Keratinocyte (primary cell): ENCODE measurements at regions not wholly inside any gene's neighbourhood (a gene's known extent, or its start where the extent isn't known, plus 50 kb on each side); places are given as distances from the start of the nearest gene placed in this dataset.

Source experiments
- DNase-seq: peaks from one replicate; pipeline ENCODE4 v3.0.0-alpha.2; 2011; ENCODE audit warnings: low read depth, missing footprints, low spot score
- FAIRE-seq: peaks from 2 replicates; lab custom pipeline; 2011; peaks lifted over from hg19 to GRCh38; lab: Jason Lieb, UNC
- H2AFZ ChIP-seq: 2 replicates; pipeline ENCODE4 v1.6.0; 2012; ENCODE audit warnings: low read length, control low read depth, inconsistent platforms; ENCODE audit not compliant: control insufficient read depth
- H3K27ac ChIP-seq: 2 replicates; pipeline ENCODE4 v1.5.1; 2011; ENCODE audit warnings: low read length; ENCODE audit not compliant: control insufficient read depth, insufficient read depth
- H3K27me3 ChIP-seq: 3 replicates; pipeline ENCODE4 v1.6.0; 2011; ENCODE audit warnings: low read length; ENCODE audit not compliant: control insufficient read depth, insufficient read depth; ENCODE audit errors: extremely low read depth
- H3K36me3 ChIP-seq, 2 experiments: 2 replicates in 1 of 2; 3 replicates in 1 of 2; pipeline ENCODE4 v1.5.1; 2011; ENCODE audit warnings: low read length in 2 of 2, mild to moderate bottlenecking in 1 of 2; ENCODE audit not compliant: control insufficient read depth in 2 of 2, insufficient read depth in 2 of 2; ENCODE audit errors: extremely low read depth in 1 of 2
- H3K4me1 ChIP-seq: 3 replicates; pipeline ENCODE4 v1.5.1; 2011; ENCODE audit warnings: low read length; ENCODE audit not compliant: control insufficient read depth, insufficient read depth; ENCODE audit errors: extremely low read depth
- H3K4me2 ChIP-seq: 3 replicates; pipeline ENCODE4 v1.6.0; 2011; ENCODE audit warnings: low read depth, low read length; ENCODE audit not compliant: control insufficient read depth, insufficient read depth; ENCODE audit errors: extremely low read depth
- H3K4me3 ChIP-seq, 3 experiments: fragments of 200-600 bp in 1 of 3; sonication (generic) in 1 of 3; 2 replicates in 2 of 3; 3 replicates in 1 of 3; pipeline ENCODE4 v1.5.1; 2011 to 2016; ENCODE audit warnings: low read length in 3 of 3, mild to moderate bottlenecking in 3 of 3, control low read depth in 2 of 3, inconsistent platforms in 1 of 3, low read depth in 1 of 3, mixed read lengths in 1 of 3, mixed run types in 1 of 3, moderate library complexity in 1 of 3; ENCODE audit not compliant: control insufficient read depth in 2 of 3, insufficient read depth in 2 of 3; ENCODE audit errors: extremely low read depth in 1 of 3
- H3K79me2 ChIP-seq: 2 replicates; pipeline ENCODE4 v1.6.0; 2012; ENCODE audit warnings: low read length; ENCODE audit not compliant: control insufficient read depth, insufficient read depth
- H3K9ac ChIP-seq: 3 replicates; pipeline ENCODE4 v1.6.0; 2011; ENCODE audit warnings: low read length; ENCODE audit not compliant: control insufficient read depth, insufficient read depth; ENCODE audit errors: extremely low read depth
- H3K9me1 ChIP-seq: 3 replicates; pipeline ENCODE4 v1.6.0; 2011; ENCODE audit warnings: low read length; ENCODE audit not compliant: control insufficient read depth, insufficient read depth; ENCODE audit errors: extremely low read depth
- H3K9me3 ChIP-seq: 2 replicates; pipeline ENCODE4 v1.5.1; 2012; ENCODE audit warnings: low read depth, low read length; ENCODE audit not compliant: control insufficient read depth
- H4K20me1 ChIP-seq: 3 replicates; pipeline ENCODE4 v1.6.0; 2011; ENCODE audit warnings: low read length; ENCODE audit not compliant: control insufficient read depth, insufficient read depth; ENCODE audit errors: extremely low read depth
- EZH2 ChIP-seq: IDR thresholded peaks from one replicate; pipeline ENCODE4 v1.6.1; 2012; ENCODE audit warnings: inconsistent platforms, mild to moderate bottlenecking, low read length, moderate library complexity
- dilution Hi-C: fragments of 300-500 bp; cut with MboI; formaldehyde crosslinking; loops from one replicate; pipeline ENCODE4 v1.7.0; 2020; ENCODE audit warnings: low sequenced_read_pairs; ENCODE audit not compliant: extremely low pct_ligation_motif_present
- TF ChIP-seq, protein P1 (sequence below), 3 experiments: IDR thresholded peaks in 1 of 3; conservative IDR thresholded peaks in 1 of 3; optimal IDR thresholded peaks in 1 of 3; 2 replicates in 2 of 3; 3 replicates in 1 of 3; pipeline versions ENCODE3 to v1.5.1; 2011; ENCODE audit warnings: low read length in 3 of 3, mild to moderate bottlenecking in 3 of 3, moderate library complexity in 2 of 3, control low read depth in 1 of 3, inconsistent platforms in 1 of 3; ENCODE audit not compliant: insufficient read depth in 2 of 3; ENCODE audit errors: extremely low read depth in 1 of 3

DNA sequence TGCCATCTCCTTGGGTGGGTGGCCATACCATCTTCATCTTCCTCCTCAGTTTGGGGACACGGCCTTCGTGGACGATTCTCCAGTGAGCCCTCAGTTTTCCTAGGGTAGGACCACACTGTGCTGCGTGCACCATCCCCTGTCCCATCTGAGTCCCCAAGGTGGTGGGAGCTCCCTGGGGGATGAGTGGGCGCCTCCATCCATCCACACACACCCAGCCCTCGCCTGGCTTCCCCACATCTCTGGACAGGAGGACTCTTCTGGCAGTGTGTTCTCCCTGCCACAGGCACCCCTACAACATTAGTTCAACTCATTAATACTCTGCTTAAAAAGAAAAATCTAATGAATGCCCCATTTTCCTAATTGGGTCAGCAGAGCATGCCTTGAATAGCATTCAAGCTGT lies 408.5 kb downstream of the SHANK2 start:
- dilution Hi-C loops, result no loop called here
- no peak for FAIRE-seq
- no peak overlapping the region for H3K4me2 ChIP-seq

DNA sequence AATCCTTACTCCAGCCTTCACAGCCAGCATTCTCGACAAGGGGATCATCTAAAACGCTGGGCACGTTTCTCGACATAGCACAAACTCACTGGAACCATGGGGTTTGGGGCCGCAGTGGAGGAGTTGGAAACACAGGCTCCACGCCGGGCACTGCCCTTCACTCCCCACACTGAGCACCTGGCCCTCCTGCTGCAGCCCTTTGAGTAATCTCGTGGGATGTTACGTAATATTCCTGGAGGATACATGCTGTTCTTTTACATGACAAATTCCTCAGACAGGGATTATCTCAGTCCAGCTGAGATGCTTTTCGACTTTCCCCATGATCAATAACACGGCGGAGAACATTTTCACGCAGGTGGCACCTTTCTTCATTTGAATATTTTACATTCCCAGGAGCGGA lies 408.0 kb downstream of the SHANK2 start:
- Histone ChIP-seq H3K27me3 (no peaks in the 10 kb centered on the region), H3K9me3 (peaks cover 17% of the 10 kb centered on the region), H2AFZ (no peak overlapping the region), H3K4me3 (no peak overlapping the region), H3K36me3 (no peaks in the 10 kb centered on the region), H3K27ac (no peak overlapping the region), H3K79me2 (no peaks in the 10 kb centered on the region), H3K4me2 (no peak overlapping the region), H3K4me1 (no peaks in the 10 kb centered on the region), H3K9me1 (no peaks in the 10 kb centered on the region), H4K20me1 (no peaks in the 10 kb centered on the region), H3K9ac (no peak overlapping the region)
- DNase-seq, result no peak
- dilution Hi-C loops, result no loop called here
- FAIRE-seq, result no peak
- TF ChIP-seq EZH2, result no peak
- TF ChIP-seq, protein P1, sequence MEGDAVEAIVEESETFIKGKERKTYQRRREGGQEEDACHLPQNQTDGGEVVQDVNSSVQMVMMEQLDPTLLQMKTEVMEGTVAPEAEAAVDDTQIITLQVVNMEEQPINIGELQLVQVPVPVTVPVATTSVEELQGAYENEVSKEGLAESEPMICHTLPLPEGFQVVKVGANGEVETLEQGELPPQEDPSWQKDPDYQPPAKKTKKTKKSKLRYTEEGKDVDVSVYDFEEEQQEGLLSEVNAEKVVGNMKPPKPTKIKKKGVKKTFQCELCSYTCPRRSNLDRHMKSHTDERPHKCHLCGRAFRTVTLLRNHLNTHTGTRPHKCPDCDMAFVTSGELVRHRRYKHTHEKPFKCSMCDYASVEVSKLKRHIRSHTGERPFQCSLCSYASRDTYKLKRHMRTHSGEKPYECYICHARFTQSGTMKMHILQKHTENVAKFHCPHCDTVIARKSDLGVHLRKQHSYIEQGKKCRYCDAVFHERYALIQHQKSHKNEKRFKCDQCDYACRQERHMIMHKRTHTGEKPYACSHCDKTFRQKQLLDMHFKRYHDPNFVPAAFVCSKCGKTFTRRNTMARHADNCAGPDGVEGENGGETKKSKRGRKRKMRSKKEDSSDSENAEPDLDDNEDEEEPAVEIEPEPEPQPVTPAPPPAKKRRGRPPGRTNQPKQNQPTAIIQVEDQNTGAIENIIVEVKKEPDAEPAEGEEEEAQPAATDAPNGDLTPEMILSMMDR (optimal IDR thresholded peaks at IDR 0.05 in 1 of 3, IDR thresholded peaks at IDR 0.05 in 1 of 3, conservative IDR thresholded peaks at IDR 0.05 in 1 of 3; ENCODE audit: extremely low read depth in 1 of 3, insufficient read depth in 2 of 3, low read length in 3 of 3), result no peak

More for the DNA sequence above, 408.5 kb downstream of the SHANK2 start:
- Histone ChIP-seq H3K4me1 (no peaks in the 10 kb centered on the region), H4K20me1 (no peaks in the 10 kb centered on the region), H3K36me3 (no peaks in the 10 kb centered on the region), H3K4me3 (no peak overlapping the region), H3K27ac (no peak overlapping the region), H3K9me1 (no peaks in the 10 kb centered on the region), H3K9ac (no peak overlapping the region), H2AFZ (no peak overlapping the region), H3K9me3 (peaks cover 17% of the 10 kb centered on the region), H3K27me3 (no peaks in the 10 kb centered on the region), H3K79me2 (no peaks in the 10 kb centered on the region)
- TF ChIP-seq, protein P1 (optimal IDR thresholded peaks at IDR 0.05 in 1 of 3, IDR thresholded peaks at IDR 0.05 in 1 of 3, conservative IDR thresholded peaks at IDR 0.05 in 1 of 3; ENCODE audit: extremely low read depth in 1 of 3, insufficient read depth in 2 of 3, low read length in 3 of 3), result no peak
- TF ChIP-seq EZH2, result no peak
- DNase-seq, result no peak
